Activated B cell treated with CpG ODN at 0.5 μM for 24 hours (primary cell): ENCODE measurements at regions not wholly inside any gene's neighbourhood (a gene's known extent, or its start where the extent isn't known, plus 50 kb on each side); places are given as distances from the start of the nearest gene placed in this dataset.

ENCODE experiments used
- ATAC-seq: fragments of 200-7000 bp; cut with Tn5 transposase; one replicate; pipeline ENCODE4 v1.10.0; 2021; ENCODE audit warnings: low read depth, mild to moderate bottlenecking, moderate library complexity
- CTCF ChIA-PET: fragments of 350-600 bp; sonication (Branson Sonifier 250); formaldehyde crosslinking; loops from one replicate; lab custom pipeline; 2021; ENCODE audit warnings: antibody characterized with exemption; lab: Charles Lee
- POLR2A ChIA-PET: fragments of 350-600 bp; sonication (Branson Sonifier 250); formaldehyde crosslinking; loops from one replicate; lab custom pipeline; 2021; ENCODE audit warnings: antibody characterized with exemption; lab: Charles Lee
- DNase-seq: peaks from one replicate; pipeline ENCODE4 v3.0.0; 2022
- H3K27ac Mint-ChIP-seq: one replicate; pipeline ENCODE4 v1.8.0; 2020; ENCODE audit warnings: mixed read lengths
- H3K27me3 Mint-ChIP-seq: one replicate; pipeline ENCODE4 v1.8.0; 2021; ENCODE audit warnings: mixed read lengths
- H3K36me3 Mint-ChIP-seq: one replicate; pipeline ENCODE4 v1.8.0; 2021; ENCODE audit warnings: low read depth, mixed read lengths
- H3K4me1 Mint-ChIP-seq: one replicate; pipeline ENCODE4 v1.8.0; 2021; ENCODE audit warnings: mixed read lengths
- H3K4me3 Mint-ChIP-seq: one replicate; pipeline ENCODE4 v1.8.0; 2020; ENCODE audit warnings: mild to moderate bottlenecking, mixed read lengths
- H3K9me3 Mint-ChIP-seq: one replicate; pipeline ENCODE4 v1.8.0; 2020; ENCODE audit warnings: mixed read lengths
- intact Hi-C: fragments of 100-400 bp; cut with micrococcal nuclease; formaldehyde crosslinking; loops from one replicate; pipeline ENCODE4 v1.15.1; 2024
- TF ChIP-seq, protein P1 (sequence below): fragments of 200-600 bp; IDR thresholded peaks from one replicate; pipeline ENCODE4 v1.8.0; 2022; ENCODE audit warnings: antibody characterized with exemption, mild to moderate bottlenecking

GRCh38 chr10:131474416-131474815 lies 162.9 kb upstream of the TCERG1L start:
- DNase-seq = no peak
- no peak overlapping the region for H3K27ac Mint-ChIP-seq
- H3K4me3 Mint-ChIP-seq = no peak overlapping the region
- TF ChIP-seq, protein P1, sequence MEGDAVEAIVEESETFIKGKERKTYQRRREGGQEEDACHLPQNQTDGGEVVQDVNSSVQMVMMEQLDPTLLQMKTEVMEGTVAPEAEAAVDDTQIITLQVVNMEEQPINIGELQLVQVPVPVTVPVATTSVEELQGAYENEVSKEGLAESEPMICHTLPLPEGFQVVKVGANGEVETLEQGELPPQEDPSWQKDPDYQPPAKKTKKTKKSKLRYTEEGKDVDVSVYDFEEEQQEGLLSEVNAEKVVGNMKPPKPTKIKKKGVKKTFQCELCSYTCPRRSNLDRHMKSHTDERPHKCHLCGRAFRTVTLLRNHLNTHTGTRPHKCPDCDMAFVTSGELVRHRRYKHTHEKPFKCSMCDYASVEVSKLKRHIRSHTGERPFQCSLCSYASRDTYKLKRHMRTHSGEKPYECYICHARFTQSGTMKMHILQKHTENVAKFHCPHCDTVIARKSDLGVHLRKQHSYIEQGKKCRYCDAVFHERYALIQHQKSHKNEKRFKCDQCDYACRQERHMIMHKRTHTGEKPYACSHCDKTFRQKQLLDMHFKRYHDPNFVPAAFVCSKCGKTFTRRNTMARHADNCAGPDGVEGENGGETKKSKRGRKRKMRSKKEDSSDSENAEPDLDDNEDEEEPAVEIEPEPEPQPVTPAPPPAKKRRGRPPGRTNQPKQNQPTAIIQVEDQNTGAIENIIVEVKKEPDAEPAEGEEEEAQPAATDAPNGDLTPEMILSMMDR = no peak
- H3K9me3 Mint-ChIP-seq = no peaks in the 10 kb centered on the region
- H3K4me1 Mint-ChIP-seq = no peaks in the 10 kb centered on the region
- CTCF ChIA-PET = no interaction called here
- no peaks in the 10 kb centered on the region for H3K27me3 Mint-ChIP-seq
- H3K36me3 Mint-ChIP-seq = no peaks in the 10 kb centered on the region
- intact Hi-C loops = no loop called here
- POLR2A ChIA-PET = no interaction called here
- no peak for ATAC-seq

DNA sequence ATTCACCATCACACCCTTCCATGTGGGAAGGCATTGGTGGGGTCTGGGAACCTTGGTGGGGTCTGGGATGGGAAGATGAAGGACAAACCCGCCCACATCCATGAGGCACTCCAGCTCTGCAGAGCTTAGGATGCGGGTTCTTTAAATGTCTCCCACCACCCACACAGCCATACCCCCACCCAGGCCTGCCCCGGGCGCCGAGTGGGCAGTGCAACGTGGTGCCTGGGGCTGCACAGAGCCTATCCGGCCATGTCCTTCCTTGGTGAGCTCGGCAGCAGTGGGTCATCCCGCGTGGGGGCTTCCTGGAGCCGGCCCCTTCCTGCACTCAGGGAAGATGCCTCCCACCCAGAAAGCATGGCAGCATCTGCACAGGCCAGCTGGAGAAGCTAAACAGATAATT lies 163.5 kb upstream of the TCERG1L start:
- POLR2A ChIA-PET = no interaction called here
- CTCF ChIA-PET = no interaction called here
- H3K27ac Mint-ChIP-seq = no peak overlapping the region
- H3K9me3 Mint-ChIP-seq = no peaks in the 10 kb centered on the region
- intact Hi-C loops = no loop called here
- no peaks in the 10 kb centered on the region for H3K4me1 Mint-ChIP-seq
- ATAC-seq = no peak
- H3K27me3 Mint-ChIP-seq = peaks cover under 1% of the 10 kb centered on the region
- TF ChIP-seq, protein P1 = no peak
- no peaks in the 10 kb centered on the region for H3K36me3 Mint-ChIP-seq
- H3K4me3 Mint-ChIP-seq = no peak overlapping the region
- DNase-seq = no peak

GRCh38 chr10:131475803-131476202 lies 164.3 kb upstream of the TCERG1L start:
- TF ChIP-seq, protein P1 = no peak
- DNase-seq = no peak
- H3K4me3 Mint-ChIP-seq = no peak overlapping the region
- H3K27me3 Mint-ChIP-seq = peaks cover 6% of the 10 kb centered on the region
- ChIA-PET POLR2A (no interaction called here), CTCF (no interaction called here)
- intact Hi-C loops = no loop called here
- no peaks in the 10 kb centered on the region for H3K4me1 Mint-ChIP-seq
- H3K27ac Mint-ChIP-seq = no peak overlapping the region
- no peak for ATAC-seq
- no peaks in the 10 kb centered on the region for H3K36me3 Mint-ChIP-seq
- H3K9me3 Mint-ChIP-seq = no peaks in the 10 kb centered on the region

- DNase-seq (no peak), ATAC-seq (no peak)
- no peak overlapping the region for H3K4me3 Mint-ChIP-seq
- peaks cover 3% of the 10 kb centered on the region for H3K9me3 Mint-ChIP-seq
- H3K36me3 Mint-ChIP-seq = no peaks in the 10 kb centered on the region
- peaks cover 6% of the 10 kb centered on the region for H3K27me3 Mint-ChIP-seq
- ChIA-PET CTCF (no interaction called here), POLR2A (no interaction called here)
- TF ChIP-seq, protein P1 = no peak
- no peak overlapping the region for H3K27ac Mint-ChIP-seq
- intact Hi-C loops = no loop called here
- no peaks in the 10 kb centered on the region for H3K4me1 Mint-ChIP-seq
Measured at GRCh38 chr10:131477457-131478121, 166.1 kb upstream of the TCERG1L start.

GRCh38 chr10:131478377-131478989 lies 167.0 kb upstream of the TCERG1L start:
- ATAC-seq = no peak
- TF ChIP-seq, protein P1 = no peak
- Mint-ChIP-seq H3K4me3 (no peak overlapping the region), H3K9me3 (peaks cover 5% of the 10 kb centered on the region), H3K27me3 (peaks cover 6% of the 10 kb centered on the region), H3K27ac (no peak overlapping the region), H3K4me1 (no peaks in the 10 kb centered on the region), H3K36me3 (no peaks in the 10 kb centered on the region)
- intact Hi-C loops = no loop called here
- ChIA-PET CTCF (no interaction called here), POLR2A (no interaction called here)
- DNase-seq = no peak
